Central memory CD8-positive, alpha-beta T cell (primary cell): ENCODE measurements at regions not wholly inside any gene's neighbourhood (a gene's known extent, or its start where the extent isn't known, plus 50 kb on each side); places are given as distances from the start of the nearest gene placed in this dataset.
"Not testable (repeated sequence)": the region's sequence is repeated elsewhere in the genome, so short reads cannot be mapped to it uniquely, and the experiment has no call there.

Experiments
- ATAC-seq: fragments of 150-1000 bp; cut with Tn5 transposase; replicated peaks from 2 replicates; pipeline ENCODE4 v1.10.0; 2022; ENCODE audit warnings: mild to moderate bottlenecking, moderate FRiP score, moderate number of reproducible peaks; ENCODE audit not compliant: poor library complexity, severe bottlenecking; ENCODE audit errors: extremely low read depth
- DNase-seq, 2 donors: peaks; one replicate each; pipeline ENCODE4 v3.0.0; 2021; ENCODE audit warnings: low spot score in 2 of 2
- H3K27ac Mint-ChIP-seq: one replicate; pipeline ENCODE4 v1.8.0; 2022; ENCODE audit warnings: low read depth, mild to moderate bottlenecking, moderate library complexity, mixed read lengths
- H3K27me3 Mint-ChIP-seq: one replicate; pipeline ENCODE4 v1.8.0; 2022; ENCODE audit warnings: mixed read lengths
- H3K36me3 Mint-ChIP-seq: one replicate; pipeline ENCODE4 v1.8.0; 2022; ENCODE audit warnings: mild to moderate bottlenecking, moderate library complexity, mixed read lengths; ENCODE audit not compliant: insufficient read depth
- H3K4me1 Mint-ChIP-seq: one replicate; pipeline ENCODE4 v1.8.0; 2022; ENCODE audit warnings: mixed read lengths
- H3K4me3 Mint-ChIP-seq: one replicate; pipeline ENCODE4 v1.8.0; 2022; ENCODE audit warnings: mild to moderate bottlenecking, moderate library complexity, mixed read lengths
- H3K9me3 Mint-ChIP-seq: one replicate; pipeline ENCODE4 v1.8.0; 2022; ENCODE audit warnings: mixed read lengths

DNA sequence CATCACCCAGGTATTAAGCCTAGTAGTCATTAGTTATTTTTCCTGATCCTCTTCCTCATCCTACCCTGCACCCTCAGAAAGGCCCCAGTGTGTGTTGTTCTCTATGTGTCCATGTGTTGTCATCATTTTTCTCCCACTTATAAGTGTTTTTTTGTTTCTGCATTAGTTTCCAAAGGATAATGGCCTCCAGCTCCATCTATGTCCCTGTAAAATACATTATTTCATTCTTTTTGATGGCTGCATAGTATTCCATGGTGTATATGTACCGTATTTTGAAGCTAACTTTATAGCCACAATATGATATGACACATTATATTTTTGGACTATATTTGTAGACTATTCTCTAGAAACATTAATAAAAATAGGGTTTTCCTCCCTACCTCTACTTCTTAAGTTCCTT, 324.4 kb upstream of the EDIL3 start:
- H3K27me3 Mint-ChIP-seq, result no peaks in the 10 kb centered on the region
- H3K4me1 Mint-ChIP-seq, result no peaks in the 10 kb centered on the region
- no peak overlapping the region for H3K27ac Mint-ChIP-seq
- H3K9me3 Mint-ChIP-seq, result peaks cover 29% of the 10 kb centered on the region
- H3K36me3 Mint-ChIP-seq, result no peaks in the 10 kb centered on the region
- no peak for ATAC-seq
- no peak for DNase-seq
- no peak overlapping the region for H3K4me3 Mint-ChIP-seq

DNA sequence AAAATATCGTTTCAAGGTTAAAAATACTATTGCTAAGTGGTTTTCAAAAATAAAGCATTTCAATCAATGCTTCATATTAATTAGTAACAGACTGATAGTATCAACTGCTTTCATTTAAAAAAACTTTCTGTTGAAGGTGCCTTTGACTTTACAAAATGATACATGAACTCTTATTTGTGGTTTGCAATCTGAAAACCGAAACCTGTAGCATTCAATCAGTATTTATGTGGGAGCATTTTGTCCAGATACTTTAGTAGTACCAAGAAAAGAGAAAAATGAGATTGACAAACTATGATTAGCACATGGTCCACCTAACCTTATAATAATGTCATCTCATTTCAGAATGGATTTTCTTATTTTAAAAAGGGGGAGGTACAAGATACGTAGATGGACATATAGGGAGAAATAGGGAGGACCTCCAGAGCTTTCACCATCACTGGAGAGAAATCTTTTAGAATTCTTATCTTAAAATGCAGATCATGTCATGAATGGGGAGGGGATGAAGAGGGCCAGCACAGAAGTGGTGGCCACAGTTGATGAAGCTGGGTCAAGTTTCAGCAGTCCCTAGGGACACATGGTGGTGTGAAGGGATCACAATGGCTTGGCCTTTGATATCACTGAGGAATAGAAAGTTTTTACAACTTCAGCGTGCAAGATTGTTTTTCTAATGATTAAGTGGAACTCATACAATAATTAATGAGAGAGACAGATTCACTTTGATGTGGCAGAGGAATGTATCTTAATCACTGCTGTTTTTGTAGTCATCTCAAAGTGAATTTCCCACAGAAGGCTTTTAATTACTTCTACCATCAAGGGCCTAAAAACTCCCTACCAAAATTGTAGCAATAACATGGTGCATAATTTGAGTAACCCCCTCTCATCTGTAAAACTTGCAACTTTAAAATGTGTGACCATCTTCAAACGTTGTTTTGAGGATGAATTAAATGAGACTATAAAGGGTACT, 322.3 kb upstream of the EDIL3 start:
- no peaks in the 10 kb centered on the region for H3K27me3 Mint-ChIP-seq
- peaks cover 35% of the 10 kb centered on the region for H3K9me3 Mint-ChIP-seq
- no peaks in the 10 kb centered on the region for H3K4me1 Mint-ChIP-seq
- no peak for DNase-seq
- no peaks in the 10 kb centered on the region for H3K36me3 Mint-ChIP-seq
- no peak for ATAC-seq
- H3K27ac Mint-ChIP-seq, result no peak overlapping the region
- no peak overlapping the region for H3K4me3 Mint-ChIP-seq

DNA sequence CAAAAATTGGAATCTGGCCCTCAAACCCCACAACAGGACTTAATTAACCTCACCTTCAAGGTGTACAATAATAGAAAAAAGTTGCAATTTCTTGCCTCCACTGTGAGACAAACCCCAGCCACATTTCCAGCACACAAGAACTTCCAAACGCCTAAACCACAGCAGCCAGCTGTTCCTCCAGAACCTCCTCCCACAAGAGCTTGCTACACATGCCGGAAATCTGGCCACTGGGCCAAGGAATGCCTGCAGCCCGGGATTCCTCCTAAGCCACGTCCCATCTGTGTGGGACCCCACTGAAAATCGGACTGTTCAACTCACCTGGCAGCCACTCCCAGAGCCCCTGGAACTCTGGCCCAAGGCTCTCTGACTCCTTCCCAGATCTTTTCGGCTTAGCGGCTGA, 315.9 kb upstream of the EDIL3 start:
- not testable (repeated sequence) for H3K4me1 Mint-ChIP-seq, H3K4me3 Mint-ChIP-seq, H3K36me3 Mint-ChIP-seq, DNase-seq, ATAC-seq, H3K27me3 Mint-ChIP-seq, H3K27ac Mint-ChIP-seq
- H3K9me3 Mint-ChIP-seq, result peaks cover 52% of the 10 kb centered on the region

DNA sequence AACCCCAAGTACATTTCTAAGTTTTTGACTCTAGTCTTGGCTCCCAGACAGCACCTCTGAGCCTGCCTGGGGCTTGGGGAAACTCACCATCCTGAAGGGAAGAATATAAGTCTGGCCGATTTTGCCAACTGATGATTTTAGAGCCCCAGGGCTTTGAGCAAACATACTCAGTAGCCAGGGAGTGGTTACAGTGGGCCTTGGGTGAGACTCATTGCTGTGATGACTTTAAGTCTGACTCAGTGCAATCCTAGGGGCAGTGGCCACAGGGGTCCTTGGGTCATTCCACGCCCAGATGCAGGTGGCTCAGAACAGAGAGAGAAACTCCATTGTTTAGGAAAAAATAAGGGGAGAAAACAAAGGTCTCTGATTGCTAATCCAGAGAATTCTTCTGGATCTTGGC, 312.0 kb upstream of the EDIL3 start:
- no peak overlapping the region for H3K4me3 Mint-ChIP-seq

DNA sequence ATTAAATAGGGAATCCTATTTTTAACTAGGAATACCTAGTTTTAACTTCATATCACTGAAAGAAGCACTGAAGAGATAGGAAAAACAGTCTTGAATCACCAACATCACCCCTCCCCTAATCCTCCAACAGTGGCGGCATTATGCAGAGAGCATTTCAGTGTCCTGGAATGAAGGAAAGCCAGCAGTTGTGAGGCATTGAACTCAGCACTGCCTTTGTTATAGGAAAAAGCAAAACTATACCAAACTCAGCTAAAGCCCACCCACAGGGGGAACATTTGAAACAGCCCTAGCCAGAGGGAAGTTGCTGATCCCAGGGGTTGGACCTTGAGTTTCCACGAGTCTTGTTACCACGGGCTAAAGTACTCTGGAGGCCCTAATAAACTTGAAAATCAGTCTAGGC, 310.6 kb upstream of the EDIL3 start:
- Mint-ChIP-seq H3K9me3 (peaks cover 26% of the 10 kb centered on the region), H3K27me3 (no peaks in the 10 kb centered on the region), H3K36me3 (no peaks in the 10 kb centered on the region), H3K27ac (no peak overlapping the region), H3K4me3 (no peak overlapping the region), H3K4me1 (no peaks in the 10 kb centered on the region)
- DNase-seq (no peak), ATAC-seq (no peak)

More for the DNA sequence above, 312.0 kb upstream of the EDIL3 start:
- DNase-seq (no peak), ATAC-seq (no peak)
- no peaks in the 10 kb centered on the region for H3K4me1 Mint-ChIP-seq
- H3K27ac Mint-ChIP-seq, result no peak overlapping the region
- no peaks in the 10 kb centered on the region for H3K36me3 Mint-ChIP-seq
- H3K27me3 Mint-ChIP-seq, result no peaks in the 10 kb centered on the region
- peaks cover 32% of the 10 kb centered on the region for H3K9me3 Mint-ChIP-seq

DNA sequence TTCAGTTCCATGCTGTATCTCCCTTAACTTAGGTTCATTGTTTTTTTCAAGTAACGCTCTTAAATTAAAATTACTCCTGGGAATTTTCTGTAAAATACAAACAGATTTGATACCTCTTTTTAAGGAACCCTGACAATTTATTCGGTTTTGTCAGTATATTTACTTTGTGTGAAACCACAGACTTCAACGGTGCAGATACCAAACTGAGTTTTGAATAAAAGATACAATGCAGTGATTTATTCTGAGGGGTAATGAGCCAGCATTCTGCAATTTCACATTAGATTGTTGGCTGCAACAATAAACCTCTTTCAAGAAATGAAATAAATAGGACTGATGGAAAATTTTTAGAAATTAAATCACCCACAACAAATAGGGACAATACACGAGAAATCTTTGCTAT, 308.6 kb upstream of the EDIL3 start:
- no peaks in the 10 kb centered on the region for H3K36me3 Mint-ChIP-seq
- no peaks in the 10 kb centered on the region for H3K27me3 Mint-ChIP-seq
- ATAC-seq, result no peak

DNA sequence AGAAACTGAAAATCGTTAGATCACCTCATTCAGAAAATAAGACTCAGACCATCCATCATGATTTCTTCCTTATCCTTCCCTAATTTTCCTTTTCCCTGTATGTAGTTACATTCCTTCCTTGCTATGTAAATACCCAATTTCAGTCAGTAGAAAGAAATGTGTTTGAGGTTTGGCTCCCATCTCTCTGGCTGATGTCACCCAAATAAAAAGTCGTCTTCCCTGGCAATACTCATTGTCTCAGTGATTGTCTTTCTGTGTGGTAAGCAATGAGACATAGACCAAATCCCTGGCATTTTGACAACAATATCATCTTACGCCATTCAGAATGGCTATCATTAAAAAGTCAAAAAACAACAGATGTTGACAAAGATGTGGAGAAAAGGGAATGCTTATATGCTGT, 303.9 kb upstream of the EDIL3 start:
- ATAC-seq (no peak), DNase-seq (no peak)
- H3K27ac Mint-ChIP-seq, result no peak overlapping the region
- H3K27me3 Mint-ChIP-seq, result no peaks in the 10 kb centered on the region
- H3K4me1 Mint-ChIP-seq, result no peaks in the 10 kb centered on the region
- no peaks in the 10 kb centered on the region for H3K36me3 Mint-ChIP-seq
- peaks cover 12% of the 10 kb centered on the region for H3K9me3 Mint-ChIP-seq
- H3K4me3 Mint-ChIP-seq, result no peak overlapping the region

More for the DNA sequence above, 308.6 kb upstream of the EDIL3 start:
- Mint-ChIP-seq H3K4me1 (no peaks in the 10 kb centered on the region), H3K27ac (no peak overlapping the region), H3K4me3 (no peak overlapping the region), H3K9me3 (peaks cover 12% of the 10 kb centered on the region)
- no peak for DNase-seq

DNA sequence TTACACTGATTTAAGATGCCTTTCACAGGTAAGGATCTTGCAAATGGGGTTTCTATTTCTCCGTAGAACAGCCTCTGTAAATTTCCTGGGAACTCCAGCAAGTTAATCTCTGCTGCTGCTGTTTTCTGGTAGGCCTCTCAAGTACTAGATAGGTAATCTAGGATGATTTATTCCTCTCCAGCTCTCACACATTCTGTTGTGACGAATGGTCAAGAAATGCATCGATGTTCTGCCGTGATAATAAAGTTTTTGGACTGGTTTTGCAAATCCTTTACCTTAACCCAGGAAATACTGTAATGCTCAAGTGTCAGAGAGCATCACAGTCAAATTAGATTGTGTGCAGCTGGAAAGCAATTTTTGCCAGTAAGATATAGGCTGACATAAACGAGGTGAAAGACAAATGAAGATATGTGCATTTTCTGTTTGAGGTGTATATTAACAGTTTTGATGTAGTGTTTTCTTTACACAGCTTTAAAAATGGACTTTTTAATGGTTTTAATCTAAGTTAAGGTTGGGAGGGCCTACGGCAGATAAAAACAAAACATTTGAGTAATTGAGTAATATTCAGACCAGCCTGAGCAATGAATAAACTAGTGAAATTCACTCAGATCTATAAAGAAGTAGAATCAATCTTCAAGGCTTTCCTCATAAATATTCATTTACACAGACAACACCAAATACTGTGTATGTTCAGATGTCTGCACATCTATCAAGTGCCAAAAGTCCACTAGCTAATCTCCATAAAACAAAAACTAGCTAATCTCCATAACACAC, 300.6 kb upstream of the EDIL3 start:
- H3K4me1 Mint-ChIP-seq, result no peaks in the 10 kb centered on the region
- DNase-seq, result no peak
- H3K9me3 Mint-ChIP-seq, result peaks cover 5% of the 10 kb centered on the region
- no peak for ATAC-seq
- no peak overlapping the region for H3K27ac Mint-ChIP-seq
- H3K36me3 Mint-ChIP-seq, result no peaks in the 10 kb centered on the region
- H3K27me3 Mint-ChIP-seq, result no peaks in the 10 kb centered on the region
- H3K4me3 Mint-ChIP-seq, result no peak overlapping the region

DNA sequence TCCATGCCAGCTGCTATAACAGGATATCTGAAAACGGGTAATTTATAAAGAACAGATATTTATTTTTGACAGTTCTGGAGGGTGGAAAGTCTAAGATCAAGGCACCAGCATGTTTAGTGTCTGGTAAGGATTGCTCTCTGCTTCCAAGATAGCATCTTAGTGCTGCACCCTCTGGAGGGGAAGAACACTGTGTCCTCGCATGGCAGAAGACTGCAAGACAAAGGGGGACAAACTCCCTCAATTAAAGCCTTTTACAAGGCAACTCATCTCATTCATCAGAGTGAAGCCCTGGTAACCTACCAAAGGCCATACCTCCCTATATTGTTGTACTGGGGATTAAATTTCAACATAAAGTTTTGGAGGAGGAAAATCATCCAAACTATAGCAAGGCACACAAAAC, 298.9 kb upstream of the EDIL3 start:
- no peak overlapping the region for H3K4me3 Mint-ChIP-seq
- H3K4me1 Mint-ChIP-seq, result no peaks in the 10 kb centered on the region
- no peaks in the 10 kb centered on the region for H3K36me3 Mint-ChIP-seq
- H3K9me3 Mint-ChIP-seq, result peaks cover 8% of the 10 kb centered on the region
- DNase-seq (no peak), ATAC-seq (no peak)
- no peaks in the 10 kb centered on the region for H3K27me3 Mint-ChIP-seq
- H3K27ac Mint-ChIP-seq, result no peak overlapping the region

DNA sequence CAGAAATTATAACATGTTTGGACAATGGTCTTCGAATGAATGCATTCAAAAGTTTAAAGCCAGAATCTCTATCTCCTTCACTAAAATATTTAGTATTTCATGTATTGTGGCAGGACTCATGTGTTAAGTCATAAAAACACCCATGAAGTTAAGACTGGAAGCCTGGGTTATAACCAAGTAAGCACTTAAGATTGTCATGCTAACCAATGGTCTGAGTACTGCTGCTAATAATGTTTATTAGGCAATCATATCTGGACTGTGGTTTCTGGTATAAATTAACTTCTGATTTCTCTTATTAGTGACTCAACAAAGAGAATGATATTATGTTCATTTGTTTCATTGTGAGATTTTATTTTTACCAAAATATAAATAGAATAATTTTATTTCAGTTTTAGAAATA, 297.9 kb upstream of the EDIL3 start:
- Mint-ChIP-seq H3K27ac (no peak overlapping the region), H3K4me1 (no peaks in the 10 kb centered on the region), H3K4me3 (no peak overlapping the region), H3K9me3 (peaks cover 5% of the 10 kb centered on the region), H3K27me3 (no peaks in the 10 kb centered on the region), H3K36me3 (no peaks in the 10 kb centered on the region)
- DNase-seq (no peak), ATAC-seq (no peak)

DNA sequence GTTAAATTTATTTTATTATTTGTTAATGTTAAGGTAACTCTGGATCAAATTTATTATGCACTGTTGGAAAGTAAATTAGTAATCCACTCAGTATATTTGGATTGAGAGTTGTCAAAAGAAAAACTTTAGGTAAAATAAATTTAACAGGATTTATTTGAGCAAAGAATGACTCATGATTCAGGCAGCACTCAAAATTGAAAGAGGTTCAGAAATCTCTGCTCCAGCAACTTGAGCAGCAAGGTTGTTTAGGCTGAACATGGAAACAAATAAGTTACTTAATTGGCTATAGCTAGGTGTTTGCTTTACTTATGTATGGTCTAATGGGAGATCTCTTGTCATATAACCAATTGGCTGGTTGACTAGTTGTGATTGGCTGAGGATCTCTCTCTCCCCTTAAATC, 296.2 kb upstream of the EDIL3 start:
- Mint-ChIP-seq H3K9me3 (peaks cover 5% of the 10 kb centered on the region), H3K4me1 (no peaks in the 10 kb centered on the region), H3K27ac (no peak overlapping the region), H3K36me3 (no peaks in the 10 kb centered on the region), H3K27me3 (no peaks in the 10 kb centered on the region), H3K4me3 (no peak overlapping the region)
- ATAC-seq (no peak), DNase-seq (no peak)

DNA sequence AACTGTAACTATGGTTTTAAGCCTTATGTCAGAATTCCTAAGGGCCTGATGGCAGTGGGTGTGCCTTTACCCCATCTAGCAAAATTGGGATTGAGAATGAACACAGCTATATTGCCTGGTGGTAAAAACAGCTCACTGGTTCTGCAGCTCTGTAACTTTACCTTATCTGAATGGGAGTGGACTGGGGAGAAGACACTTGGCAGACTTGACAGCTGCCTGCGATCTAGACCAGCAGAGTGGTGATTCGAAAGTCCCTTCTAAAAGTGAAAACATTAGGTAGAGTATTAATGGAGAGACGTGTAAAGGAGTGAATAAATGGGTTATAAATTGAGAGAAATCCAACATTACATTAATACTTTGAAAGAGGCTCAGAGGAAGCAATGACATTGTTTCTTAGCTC, 289.1 kb upstream of the EDIL3 start:
- H3K36me3 Mint-ChIP-seq, result no peaks in the 10 kb centered on the region
- H3K4me3 Mint-ChIP-seq, result no peak overlapping the region
- no peak overlapping the region for H3K27ac Mint-ChIP-seq
- no peaks in the 10 kb centered on the region for H3K4me1 Mint-ChIP-seq
- peaks cover 10% of the 10 kb centered on the region for H3K9me3 Mint-ChIP-seq
- ATAC-seq (no peak), DNase-seq (no peak)
- H3K27me3 Mint-ChIP-seq, result no peaks in the 10 kb centered on the region

DNA sequence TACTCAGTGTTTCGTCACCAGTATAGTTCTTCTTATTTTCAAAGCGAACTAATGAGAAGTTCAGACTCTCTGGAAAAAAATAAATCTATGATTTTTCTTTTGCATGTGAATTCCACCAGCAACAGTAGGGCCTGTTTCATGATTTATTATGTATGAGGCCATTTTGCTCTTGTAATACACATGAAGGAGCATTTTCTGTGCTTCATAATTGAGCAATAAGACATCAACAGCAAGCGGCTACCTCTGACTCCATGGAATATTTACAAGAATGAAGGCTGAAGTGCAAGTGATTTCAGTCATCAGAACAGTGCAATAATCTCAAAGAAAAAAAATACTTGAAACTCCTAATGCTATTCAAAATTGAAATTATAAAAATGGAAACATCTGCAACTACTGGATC, 282.9 kb upstream of the EDIL3 start:
- no peak for DNase-seq
- no peak overlapping the region for H3K4me3 Mint-ChIP-seq
- no peaks in the 10 kb centered on the region for H3K4me1 Mint-ChIP-seq
- peaks cover 20% of the 10 kb centered on the region for H3K9me3 Mint-ChIP-seq
- ATAC-seq, result no peak
- H3K27me3 Mint-ChIP-seq, result no peaks in the 10 kb centered on the region
- H3K27ac Mint-ChIP-seq, result no peak overlapping the region
- no peaks in the 10 kb centered on the region for H3K36me3 Mint-ChIP-seq
